Transverse colon (tissue), 4 donors: ENCODE measurements at regions not wholly inside any gene's neighbourhood (a gene's known extent, or its start where the extent isn't known, plus 50 kb on each side); places are given as distances from the start of the nearest gene placed in this dataset.

Source experiments
- CTCF ChIP-seq, 5 experiments: fragments of 200-600 bp in 3 of 5; fragments of 450-650 bp in 2 of 5; sonication (generic) in 3 of 5; IDR thresholded peaks; 1 replicate in 2 of 5; 2 replicates in 3 of 5; pipeline ENCODE4 v1.5.1; 2016 to 2017; ENCODE audit warnings: antibody characterized with exemption in 5 of 5, inconsistent platforms in 3 of 5, mild to moderate bottlenecking in 2 of 5, moderate library complexity in 1 of 5
- EP300 ChIP-seq: sonication (generic); formaldehyde crosslinking; IDR thresholded peaks from one replicate; pipeline ENCODE4 v1.6.1; 2017; ENCODE audit warnings: antibody characterized with exemption, low read depth
- POLR2A ChIP-seq: fragments of 450-650 bp; IDR thresholded peaks from one replicate; pipeline ENCODE4 v1.6.1; 2016; ENCODE audit warnings: antibody characterized with exemption, mild to moderate bottlenecking, moderate library complexity
- POLR2AphosphoS5 ChIP-seq, 3 donors: sonication (generic); formaldehyde crosslinking; IDR thresholded peaks; one replicate each; pipeline ENCODE4 v1.6.1; 2016; ENCODE audit warnings: antibody characterized with exemption in 3 of 3

GRCh38 chr2:230648356-230648755, 64.3 kb upstream of the CAB39 start:
- TF ChIP-seq CTCF (IDR thresholded peaks at IDR 0.05) = no peak
- no peak for TF ChIP-seq POLR2A
- no peak for TF ChIP-seq POLR2AphosphoS5 (IDR thresholded peaks at IDR 0.05)
- TF ChIP-seq EP300 = no peak
